IMR-90 (cell line): ENCODE measurements at regions not wholly inside any gene's neighbourhood (a gene's known extent, or its start where the extent isn't known, plus 50 kb on each side); places are given as distances from the start of the nearest gene placed in this dataset.

Source experiments
- ATAC-seq: fragments of 200-7000 bp; cut with Tn5 transposase; 2 replicates; pipeline ENCODE4 v1.9.1; 2020; ENCODE audit warnings: low read depth, mild to moderate bottlenecking, moderate library complexity
- BruUV-seq: library from RNA; stranded (reverse); fragments of 400-500 nt; replicated peaks from 2 replicates; lab custom pipeline; 2021; lab: Mats Ljungman, UMichigan
- CTCF ChIA-PET: fragments of 300-600 bp; formaldehyde crosslinking; extraction: SDS; loops from one replicate; lab custom pipeline; 2021; ENCODE audit warnings: antibody characterized with exemption; lab: Yijun Ruan, JAX
- POLR2A ChIA-PET: fragments of 300-600 bp; sonication (Branson Sonifier 250); formaldehyde crosslinking; loops from one replicate; lab custom pipeline; 2022; ENCODE audit warnings: antibody characterized with exemption; ENCODE audit not compliant: unreplicated experiment; lab: Charles Lee
- DNase-seq: peaks from one replicate; pipeline ENCODE4 v3.0.0; 2013
- H2AFZ ChIP-seq: replicated peaks from 2 replicates; pipeline ENCODE3; 2013; ENCODE audit warnings: low read length, mild to moderate bottlenecking; ENCODE audit not compliant: poor library complexity
- H2AK5ac ChIP-seq: 2 replicates; pipeline ENCODE4 v1.6.1; 2013; ENCODE audit warnings: low read depth, low read length, inconsistent platforms
- H2AK9ac ChIP-seq: replicated peaks from 2 replicates; pipeline ENCODE3; 2013; ENCODE audit warnings: mild to moderate bottlenecking, low read depth, low read length, moderate library complexity; ENCODE audit not compliant: poor library complexity
- H2BK120ac ChIP-seq: 2 replicates; pipeline ENCODE4 v1.6.1; 2013; ENCODE audit warnings: low read depth, low read length, inconsistent platforms
- H2BK15ac ChIP-seq: 3 replicates; pipeline ENCODE4 v1.6.1; 2013; ENCODE audit warnings: low read depth, low read length, inconsistent platforms
- H2BK20ac ChIP-seq: 2 replicates; pipeline ENCODE4 v1.6.1; 2013; ENCODE audit warnings: low read depth, mild to moderate bottlenecking, inconsistent platforms, low read length, moderate library complexity
- H2BK5ac ChIP-seq: 2 replicates; pipeline ENCODE4 v1.6.1; 2013; ENCODE audit warnings: mild to moderate bottlenecking, low read depth, low read length, inconsistent platforms; ENCODE audit not compliant: poor library complexity, severe bottlenecking
- H3K14ac ChIP-seq: replicated peaks from 2 replicates; pipeline ENCODE4 v1.6.1; 2013; ENCODE audit warnings: low read depth, low read length, inconsistent platforms
- H3K18ac ChIP-seq: 2 replicates; pipeline ENCODE4 v1.6.1; 2013; ENCODE audit warnings: low read depth, low read length, control low read depth
- H3K23ac ChIP-seq: 2 replicates; pipeline ENCODE4 v1.6.1; 2013; ENCODE audit warnings: low read depth, low read length, inconsistent platforms
- H3K27ac ChIP-seq: 2 replicates; pipeline ENCODE4 v1.5.1; 2013; ENCODE audit warnings: mild to moderate bottlenecking, control low read depth, low read length; ENCODE audit not compliant: insufficient read depth
- H3K27me3 ChIP-seq: 2 replicates; pipeline ENCODE4 v1.6.1; 2013; ENCODE audit warnings: low read length; ENCODE audit not compliant: control insufficient read depth, insufficient read depth
- H3K36me3 ChIP-seq: 2 replicates; pipeline ENCODE4 v1.6.1; 2013; ENCODE audit warnings: low read length, mixed read lengths; ENCODE audit not compliant: control insufficient read depth, insufficient read depth
- H3K4ac ChIP-seq: 2 replicates; pipeline ENCODE4 v1.6.1; 2013; ENCODE audit warnings: low read depth, low read length, inconsistent platforms
- H3K4me1 ChIP-seq: 2 replicates; pipeline ENCODE4 v1.6.1; 2013; ENCODE audit warnings: low read length, mixed read lengths; ENCODE audit not compliant: control insufficient read depth, insufficient read depth
- H3K4me2 ChIP-seq: 2 replicates; pipeline ENCODE4 v1.6.1; 2013; ENCODE audit warnings: low read depth, mild to moderate bottlenecking, control low read depth, low read length, moderate library complexity
- H3K4me3 ChIP-seq: 2 replicates; pipeline ENCODE4 v1.5.1; 2013; ENCODE audit warnings: low read depth, mild to moderate bottlenecking, control low read depth, low read length, moderate library complexity; ENCODE audit not compliant: insufficient read depth
- H3K56ac ChIP-seq: 2 replicates; pipeline ENCODE4 v1.6.1; 2013; ENCODE audit warnings: low read length, inconsistent platforms; ENCODE audit not compliant: insufficient read depth; ENCODE audit errors: extremely low read depth
- H3K79me1 ChIP-seq, 2 experiments: 2 replicates each; pipeline ENCODE4 v1.6.1; 2013; ENCODE audit warnings: low read length in 2 of 2, inconsistent platforms in 1 of 2, low read depth in 1 of 2
- H3K9ac ChIP-seq: 2 replicates; pipeline ENCODE4 v1.6.1; 2013; ENCODE audit warnings: low read depth, low read length, control low read depth
- H3K9me1 ChIP-seq: 2 replicates; pipeline ENCODE4 v1.6.1; 2013; ENCODE audit warnings: low read length, inconsistent platforms; ENCODE audit not compliant: insufficient read depth
- H3K9me3 ChIP-seq: 2 replicates; pipeline ENCODE4 v1.6.1; 2013; ENCODE audit warnings: low read length; ENCODE audit not compliant: control insufficient read depth, insufficient read depth
- H4K20me1 ChIP-seq: 2 replicates; pipeline ENCODE4 v1.6.1; 2013; ENCODE audit warnings: low read length, inconsistent platforms; ENCODE audit not compliant: insufficient read depth
- H4K5ac ChIP-seq: 2 replicates; pipeline ENCODE4 v1.6.1; 2013; ENCODE audit warnings: mild to moderate bottlenecking, low read depth, low read length, control low read depth
- H4K8ac ChIP-seq, 2 experiments: 2 replicates each; pipeline ENCODE4 v1.6.1; 2013; ENCODE audit warnings: low read depth in 2 of 2, low read length in 2 of 2, control low read depth in 1 of 2, inconsistent platforms in 1 of 2
- H4K91ac ChIP-seq: 2 replicates; pipeline ENCODE4 v1.6.1; 2013; ENCODE audit warnings: low read depth, low read length, inconsistent platforms; ENCODE audit not compliant: insufficient read depth
- RAD21 ChIP-seq: IDR thresholded peaks from 2 replicates; pipeline ENCODE4 v1.6.1; 2012; ENCODE audit warnings: low read length, improper control_type of control experiment
- WGBS, 2 experiments: methylation state at CpG; one replicate each; pipeline versions ENCODE4 v1.1.5 to v1.1.7; 2013; ENCODE audit warnings: missing lambda C conversion rate in 2 of 2; ENCODE audit not compliant: insufficient read length in 1 of 2; ENCODE audit errors: extremely low coverage in 2 of 2; 5-methylcytosine and 5-hydroxymethylcytosine counted together
- dilution Hi-C: fragments of 300-500 bp; cut with HindIII; formaldehyde crosslinking; loops from one replicate; pipeline ENCODE4 v1.14.3; 2018; ENCODE audit warnings: low sequenced_read_pairs; ENCODE audit not compliant: unreplicated experiment
- in situ Hi-C: fragments of 300-500 bp; cut with MboI; formaldehyde crosslinking; loops from 3 replicates; pipeline ENCODE4 v1.14.3; 2019; ENCODE audit warnings: low sequenced_read_pairs, inconsistent platforms, mixed read lengths
- intact Hi-C: fragments of 100-400 bp; cut with micrococcal nuclease; formaldehyde crosslinking; loops from 2 replicates; pipeline ENCODE4 v1.10.0; 2022
- TF ChIP-seq, protein P1 (sequence below): conservative IDR thresholded peaks from 2 replicates; pipeline ENCODE4 v1.5.1; 2012; ENCODE audit warnings: mild to moderate bottlenecking, low read depth, low read length, improper control_type of control experiment

DNA sequence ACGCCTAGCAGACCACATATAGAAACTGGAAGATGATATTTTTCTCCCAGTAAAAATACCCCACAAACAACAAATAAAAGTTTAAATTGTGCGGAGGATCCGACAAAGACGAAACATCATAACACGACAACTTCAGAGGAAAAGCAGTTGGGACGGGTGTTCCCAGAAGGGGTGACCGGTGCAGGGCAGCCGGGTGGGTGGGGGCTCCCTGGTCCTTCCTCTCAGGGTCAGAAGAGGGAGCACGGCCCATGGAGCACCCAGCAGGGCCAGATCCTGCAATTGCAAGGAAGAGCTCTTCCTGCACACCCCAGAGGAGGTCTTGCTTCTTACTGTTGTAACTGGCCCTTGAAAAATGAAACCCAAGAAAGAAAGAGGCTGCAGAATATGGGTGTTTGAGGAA is 608.5 kb upstream of the MKI67 start:
- Histone ChIP-seq H2AFZ (no peak overlapping the region), H2AK9ac (no peak overlapping the region), H3K27me3 (no peaks in the 10 kb centered on the region), H3K23ac (no peak overlapping the region), H3K4me3 (no peak overlapping the region), H3K4ac (no peak overlapping the region), H3K56ac (no peak overlapping the region), H2BK5ac (no peak overlapping the region), H3K36me3 (no peaks in the 10 kb centered on the region), H3K4me2 (no peak overlapping the region), H4K8ac (no peak overlapping the region), H2BK15ac (no peak overlapping the region), H3K79me1 (no peaks in the 10 kb centered on the region), H3K9me3 (peaks cover 43% of the 10 kb centered on the region), H3K4me1 (no peaks in the 10 kb centered on the region), H3K9ac (no peak overlapping the region), H2BK120ac (no peak overlapping the region), H3K18ac (no peak overlapping the region), H3K14ac (no peak overlapping the region), H2AK5ac (no peak overlapping the region), H3K27ac (no peak overlapping the region), H4K91ac (no peak overlapping the region), H4K20me1 (no peaks in the 10 kb centered on the region), H3K9me1 (no peaks in the 10 kb centered on the region), H4K5ac (no peak overlapping the region), H2BK20ac (no peak overlapping the region)
- ATAC-seq (no peak), DNase-seq (no peak)
- CTCF ChIA-PET: no interaction called here
- in situ Hi-C loops: no loop called here
- TF ChIP-seq, protein P1, sequence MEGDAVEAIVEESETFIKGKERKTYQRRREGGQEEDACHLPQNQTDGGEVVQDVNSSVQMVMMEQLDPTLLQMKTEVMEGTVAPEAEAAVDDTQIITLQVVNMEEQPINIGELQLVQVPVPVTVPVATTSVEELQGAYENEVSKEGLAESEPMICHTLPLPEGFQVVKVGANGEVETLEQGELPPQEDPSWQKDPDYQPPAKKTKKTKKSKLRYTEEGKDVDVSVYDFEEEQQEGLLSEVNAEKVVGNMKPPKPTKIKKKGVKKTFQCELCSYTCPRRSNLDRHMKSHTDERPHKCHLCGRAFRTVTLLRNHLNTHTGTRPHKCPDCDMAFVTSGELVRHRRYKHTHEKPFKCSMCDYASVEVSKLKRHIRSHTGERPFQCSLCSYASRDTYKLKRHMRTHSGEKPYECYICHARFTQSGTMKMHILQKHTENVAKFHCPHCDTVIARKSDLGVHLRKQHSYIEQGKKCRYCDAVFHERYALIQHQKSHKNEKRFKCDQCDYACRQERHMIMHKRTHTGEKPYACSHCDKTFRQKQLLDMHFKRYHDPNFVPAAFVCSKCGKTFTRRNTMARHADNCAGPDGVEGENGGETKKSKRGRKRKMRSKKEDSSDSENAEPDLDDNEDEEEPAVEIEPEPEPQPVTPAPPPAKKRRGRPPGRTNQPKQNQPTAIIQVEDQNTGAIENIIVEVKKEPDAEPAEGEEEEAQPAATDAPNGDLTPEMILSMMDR: no peak
- TF ChIP-seq RAD21: no peak
- dilution Hi-C loops: no loop called here
- BruUV-seq: no TSS peak
- POLR2A ChIA-PET: no interaction called here
- 80% methylated on average over 1 of the region's 9 CpGs; no CpG with 5 or more reads in 1 of the 2 experiments for WGBS, 2 experiments
- intact Hi-C loops: no loop called here
